GM21360 (cell line): ENCODE measurements at regions not wholly inside any gene's neighbourhood (a gene's known extent, or its start where the extent isn't known, plus 50 kb on each side); places are given as distances from the start of the nearest gene placed in this dataset.

Source experiments
- ATAC-seq: cut with Tn5 transposase; IDR thresholded peaks from one replicate; pipeline ENCODE4 v1.9.1; 2021; ENCODE audit warnings: mild to moderate bottlenecking, moderate library complexity; ENCODE audit not compliant: unreplicated experiment

DNA sequence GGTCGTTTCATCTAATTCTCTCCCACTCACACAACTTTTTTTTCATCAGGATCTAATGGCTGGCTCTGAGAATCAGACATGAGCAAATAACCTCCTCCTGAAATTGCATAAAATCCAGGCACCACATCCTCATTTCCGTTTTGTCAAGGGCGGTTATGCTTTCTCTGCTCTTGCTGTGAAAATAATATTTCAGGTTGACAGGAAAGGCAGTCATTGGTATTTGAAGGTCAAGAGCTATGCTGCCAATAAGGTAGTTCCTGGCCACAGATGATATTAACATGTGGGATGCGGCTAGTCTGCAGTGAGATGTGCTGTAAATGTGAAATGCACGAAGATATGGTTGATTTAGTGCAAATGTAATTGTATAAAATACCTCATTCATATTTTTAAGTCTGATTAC, 870.2 kb upstream of the TMEM132C start:
- ATAC-seq: no peak

DNA sequence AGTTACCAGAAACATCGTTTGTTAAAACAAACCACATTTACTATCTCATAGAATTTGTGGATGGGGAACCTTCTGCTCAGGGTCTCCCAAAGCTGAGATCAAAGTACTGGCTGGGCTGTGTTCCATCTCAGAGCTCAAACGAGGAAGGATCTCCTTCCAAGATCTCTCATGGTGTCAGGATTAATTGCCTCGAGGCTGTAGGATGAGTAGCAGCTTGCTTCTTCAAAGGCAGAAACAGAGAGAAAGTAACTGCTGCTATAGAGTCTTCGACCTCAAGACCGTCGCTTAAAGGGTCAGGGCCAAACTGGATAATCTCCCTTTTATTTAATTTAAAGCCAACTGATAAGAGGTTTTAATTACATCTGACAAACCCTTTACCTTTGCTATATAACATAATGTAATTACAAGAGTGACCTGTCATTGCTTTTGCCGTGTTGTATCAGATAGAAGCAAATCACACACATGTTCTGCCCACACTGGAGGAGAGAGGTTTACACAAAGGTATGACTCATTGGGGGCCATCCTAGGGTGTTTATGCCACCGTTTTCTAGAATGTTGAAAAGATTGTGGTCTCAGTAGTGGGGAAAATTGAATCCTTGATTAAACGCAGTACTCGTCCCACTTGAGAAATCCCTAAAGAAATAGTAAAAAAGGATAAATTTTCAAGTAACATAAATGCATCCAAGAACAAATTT, 868.8 kb upstream of the TMEM132C start:
- ATAC-seq: no peak

DNA sequence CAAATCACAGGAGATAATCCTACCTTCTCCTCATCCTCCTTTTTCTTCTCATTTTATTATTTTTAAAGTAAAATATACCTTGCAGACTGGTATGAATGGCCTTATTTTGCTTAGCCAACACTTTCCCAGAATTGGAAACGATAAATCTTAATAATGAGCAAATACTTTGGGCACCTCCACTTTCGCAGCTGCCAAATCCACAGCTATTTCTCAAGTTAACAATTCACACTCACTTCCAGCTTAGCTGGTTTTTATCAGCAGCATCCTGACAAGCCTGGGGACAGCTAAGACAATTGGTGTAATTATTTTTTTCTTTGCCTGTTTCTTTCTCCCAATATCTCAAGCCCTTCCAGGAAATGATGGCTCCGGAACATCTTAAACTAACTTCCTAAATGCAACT, 867.5 kb upstream of the TMEM132C start:
- no peak for ATAC-seq

DNA sequence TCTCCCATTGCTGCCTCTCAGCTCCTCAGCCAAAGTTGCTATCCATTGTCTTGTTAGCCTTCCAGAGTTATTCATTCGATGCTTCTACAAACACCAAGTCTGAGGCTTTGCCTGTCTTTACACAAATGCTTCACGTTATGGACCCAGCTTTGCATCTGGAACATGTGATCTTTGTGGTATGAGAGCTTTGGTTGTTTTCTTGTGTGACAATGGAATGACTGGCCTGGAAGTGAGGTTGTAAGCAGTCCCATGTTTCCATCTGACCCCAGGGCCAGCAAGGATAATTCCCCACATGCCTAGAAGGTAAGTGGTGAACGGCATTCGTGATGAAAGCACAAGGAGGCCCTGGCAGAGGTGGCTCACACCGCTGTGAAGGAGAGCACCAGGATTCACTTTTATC, 866.7 kb upstream of the TMEM132C start:
- no peak for ATAC-seq

DNA sequence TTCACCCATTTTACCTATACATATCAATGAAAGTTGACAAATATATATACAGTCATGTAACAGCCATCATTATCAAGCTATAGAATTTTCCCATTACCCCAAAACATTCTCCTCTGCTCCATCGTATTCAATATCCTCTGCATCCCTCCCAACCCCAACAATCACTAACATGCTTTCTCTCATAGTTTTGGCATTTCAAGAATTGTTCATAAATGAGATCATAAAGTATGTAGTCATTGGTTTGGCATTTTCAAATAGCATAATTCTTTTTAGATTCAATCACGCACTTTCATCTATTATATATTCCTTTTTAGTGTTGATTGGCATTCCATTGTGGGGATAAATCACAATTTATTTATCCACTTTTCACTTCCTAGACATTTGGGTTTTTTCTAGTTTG, 866.0 kb upstream of the TMEM132C start:
- ATAC-seq: no peak

DNA sequence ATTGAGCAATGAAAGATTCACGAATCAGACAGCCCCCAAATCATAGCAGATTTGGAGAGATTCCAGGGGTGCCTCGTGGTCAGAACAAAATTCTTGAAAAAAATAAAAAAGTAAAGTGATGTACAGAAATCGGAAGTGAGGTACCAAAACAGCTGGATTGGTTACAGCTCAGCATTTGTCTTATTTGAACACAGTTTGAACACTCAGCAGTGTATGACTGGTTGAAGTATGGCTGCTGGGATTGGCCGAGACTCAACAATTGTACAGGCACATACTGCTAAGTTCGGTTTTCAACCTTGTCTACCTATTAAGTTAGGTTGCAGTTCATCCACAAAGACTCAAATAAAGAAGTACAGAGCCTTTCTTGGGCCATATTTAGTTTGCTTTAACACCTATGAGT, 865.4 kb upstream of the TMEM132C start:
- ATAC-seq: no peak

DNA sequence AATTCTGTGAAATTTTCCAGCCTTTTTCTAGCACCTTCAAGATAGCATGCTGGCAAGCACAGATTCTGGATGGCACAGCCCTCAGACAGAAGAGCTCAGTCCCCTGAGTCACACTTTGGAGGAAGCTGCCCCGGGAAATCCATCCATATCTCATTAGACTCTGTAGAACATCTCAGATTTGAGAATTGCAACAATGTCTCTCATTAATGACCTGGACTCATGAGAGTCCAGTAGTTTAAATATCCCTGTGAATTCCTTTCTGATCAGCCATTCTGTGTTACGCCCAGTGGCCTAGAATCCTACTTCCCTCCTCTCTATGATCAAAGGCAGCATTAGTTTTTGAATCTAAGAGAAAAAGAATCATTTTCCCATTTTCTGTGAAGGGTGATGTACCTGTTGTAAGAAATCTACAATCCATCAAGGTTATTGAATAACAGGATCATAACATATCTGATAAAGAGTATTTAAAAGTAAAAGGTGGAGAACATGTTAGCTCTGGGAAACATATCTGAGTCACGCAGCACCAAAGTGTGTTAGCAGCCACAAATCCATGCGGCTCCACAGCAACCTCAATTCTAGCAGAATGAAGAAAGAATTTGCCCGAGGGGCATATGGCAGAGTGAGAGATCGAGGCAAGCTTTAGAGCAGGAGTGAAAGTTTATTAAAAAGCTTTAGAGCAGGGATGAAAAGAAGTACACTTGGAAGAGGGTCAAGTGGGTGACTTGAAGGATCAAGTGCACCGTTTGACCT, 855.6 kb upstream of the TMEM132C start:
- no peak for ATAC-seq

DNA sequence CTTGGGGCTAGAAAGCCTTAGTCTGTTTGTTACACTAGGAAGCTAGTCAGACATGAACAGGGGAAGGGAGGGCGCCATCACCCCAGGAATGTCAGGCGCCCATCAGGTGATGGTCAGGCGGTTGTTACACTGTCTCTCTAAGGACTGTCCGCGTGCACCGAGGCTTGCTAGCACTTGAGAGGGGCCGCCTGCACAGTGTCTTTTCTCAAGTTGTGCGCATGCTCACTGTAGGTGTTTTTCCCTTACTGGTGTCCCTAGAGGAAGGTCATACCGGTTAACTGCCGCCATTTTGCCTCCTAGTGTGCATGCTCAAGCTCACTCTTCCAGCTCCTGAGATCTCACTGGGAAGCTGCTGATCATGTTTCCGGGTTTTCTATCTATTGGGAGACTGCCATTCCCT, 855.0 kb upstream of the TMEM132C start:
- ATAC-seq: no peak

DNA sequence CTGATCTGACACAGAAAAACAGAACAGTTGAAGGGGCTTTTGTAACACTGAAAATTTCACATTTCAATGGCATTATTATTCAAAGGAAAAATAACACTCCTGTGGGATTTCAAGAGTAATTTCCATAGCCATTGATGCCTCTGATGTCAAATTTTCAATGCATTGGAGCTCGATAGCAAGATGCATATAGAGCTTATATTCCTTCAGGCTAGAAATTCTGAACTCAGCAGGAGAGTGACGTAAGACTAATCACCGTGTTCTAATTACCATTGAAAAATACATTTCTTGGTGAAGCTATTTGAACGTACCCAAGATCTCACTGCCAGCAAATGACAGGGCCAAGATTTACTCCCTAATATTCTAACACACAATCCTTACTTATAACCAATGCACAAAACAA, 854.1 kb upstream of the TMEM132C start:
- no peak for ATAC-seq

DNA sequence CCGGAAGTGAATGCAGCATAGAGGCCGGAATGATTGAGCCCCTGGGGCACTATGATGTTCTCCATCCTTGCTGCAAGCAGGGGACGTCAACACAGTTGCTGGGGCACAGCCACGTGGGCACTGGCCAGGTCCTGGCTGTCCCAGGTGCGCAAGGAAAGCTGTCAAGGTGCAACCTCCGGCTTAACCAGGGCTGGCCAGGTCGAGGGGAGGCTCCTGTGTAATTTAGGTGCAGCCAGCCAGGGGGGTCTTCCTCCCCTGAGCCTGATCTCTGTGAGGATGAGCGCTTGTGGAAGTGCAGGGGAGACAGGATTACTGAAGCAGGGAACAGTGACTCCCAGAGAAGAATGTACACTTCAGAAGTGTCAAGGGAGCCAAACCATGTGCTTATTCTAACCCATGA, 852.8 kb upstream of the TMEM132C start:
- ATAC-seq: no peak

DNA sequence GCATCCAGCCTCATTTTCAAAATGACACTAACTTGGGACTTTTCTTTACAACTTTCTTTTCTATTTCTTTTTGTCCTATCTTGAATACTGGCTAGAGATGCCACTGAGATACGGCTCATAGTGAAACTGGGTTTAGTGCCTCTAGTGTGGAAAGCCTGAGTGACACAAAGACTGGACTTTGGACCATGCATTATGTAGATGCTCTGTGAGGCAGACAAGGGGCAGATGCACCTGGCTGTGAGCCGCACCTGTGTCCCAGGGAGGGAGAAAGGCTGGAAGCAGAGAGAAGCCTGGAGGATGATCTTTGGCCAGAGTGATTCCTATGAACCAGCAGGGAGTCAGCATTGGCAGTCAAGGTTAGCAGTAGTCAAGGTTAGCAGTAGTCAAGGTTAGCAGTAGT, 852.3 kb upstream of the TMEM132C start:
- ATAC-seq: no peak

DNA sequence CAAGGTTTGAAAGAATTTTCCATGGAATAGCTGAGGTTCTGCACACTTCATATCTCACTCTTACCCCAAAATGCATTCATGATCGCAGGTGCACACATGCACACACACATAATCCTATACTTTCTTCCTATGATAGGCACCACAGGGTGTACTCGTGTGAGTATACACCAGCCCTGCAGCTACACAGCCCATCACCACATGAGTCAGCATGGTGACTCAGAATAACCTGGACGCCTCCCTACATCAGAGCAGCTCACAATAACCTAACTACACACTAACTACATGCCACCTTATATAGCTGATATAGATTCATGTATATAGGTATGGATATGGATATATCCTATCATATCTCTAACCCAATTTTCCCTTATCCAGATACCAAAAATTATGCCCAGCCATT, 850.2 kb upstream of the TMEM132C start:
- no peak for ATAC-seq

DNA sequence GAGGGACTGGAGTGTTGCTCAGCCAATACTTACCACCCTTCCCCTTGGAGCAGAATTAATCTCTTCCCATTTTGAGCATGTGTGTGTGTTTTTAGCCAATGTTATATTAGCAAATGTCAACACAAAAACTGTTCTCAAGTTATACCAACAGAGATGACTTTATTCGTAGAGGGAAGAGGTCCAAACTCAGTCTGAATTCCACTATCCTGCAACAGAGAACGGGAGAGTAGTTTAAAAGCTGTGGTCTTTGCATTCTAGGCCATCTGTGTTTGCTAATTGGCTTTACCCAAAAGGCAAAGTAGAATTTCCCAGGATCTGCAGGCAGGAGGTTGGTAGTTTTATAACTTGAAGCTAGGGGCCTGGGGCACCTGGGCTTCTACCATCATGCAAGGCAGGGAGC, 847.9 kb upstream of the TMEM132C start:
- ATAC-seq: no peak

DNA sequence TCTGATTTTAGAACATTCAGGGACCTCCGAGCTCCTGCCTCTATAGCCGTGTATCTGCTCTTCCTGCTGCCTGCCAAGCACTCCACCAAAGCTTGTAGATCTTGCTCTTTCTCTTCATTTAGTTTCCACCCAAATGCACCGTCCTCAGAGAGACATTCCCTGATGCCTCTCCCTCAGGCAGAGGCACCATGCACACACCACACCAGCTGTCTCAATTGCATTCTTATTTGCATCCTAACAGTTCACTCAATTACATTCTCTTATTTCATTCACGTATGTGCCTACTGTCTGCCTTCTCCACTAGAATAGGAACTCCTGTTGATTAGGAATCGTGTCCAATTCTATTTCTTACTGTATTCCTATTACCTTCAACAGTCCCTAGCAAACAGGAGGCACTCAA, 845.4 kb upstream of the TMEM132C start:
- no peak for ATAC-seq

DNA sequence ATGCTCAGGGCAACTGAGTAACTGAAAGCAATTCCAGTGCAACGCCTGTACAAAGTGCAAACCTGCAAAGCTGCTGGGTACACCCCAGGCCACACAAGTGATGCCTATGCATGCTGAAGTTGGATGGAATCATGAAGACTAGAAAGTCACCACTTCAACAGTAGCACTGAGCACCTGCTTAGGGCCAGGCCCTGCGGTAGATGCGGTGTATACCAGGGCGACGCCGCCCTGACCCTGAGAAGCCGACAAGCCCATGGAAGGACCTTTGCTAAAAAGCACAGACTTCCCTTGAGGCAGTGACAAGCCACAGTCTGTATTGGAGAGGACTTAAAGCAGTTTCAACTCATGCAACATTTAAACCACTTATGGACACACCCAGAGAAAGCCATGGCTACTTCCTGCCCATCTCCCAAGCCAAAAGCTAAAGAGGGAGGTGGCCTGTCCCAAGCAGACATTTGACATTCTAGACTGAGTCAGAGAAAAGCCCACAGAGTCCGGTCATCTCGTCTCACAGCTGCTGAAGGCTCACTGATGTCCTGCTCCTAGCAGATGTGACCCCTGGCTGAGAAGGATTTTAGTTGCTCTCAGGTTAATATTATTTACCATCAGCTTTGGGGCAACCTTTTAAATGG, 843.9 kb upstream of the TMEM132C start:
- ATAC-seq: no peak

DNA sequence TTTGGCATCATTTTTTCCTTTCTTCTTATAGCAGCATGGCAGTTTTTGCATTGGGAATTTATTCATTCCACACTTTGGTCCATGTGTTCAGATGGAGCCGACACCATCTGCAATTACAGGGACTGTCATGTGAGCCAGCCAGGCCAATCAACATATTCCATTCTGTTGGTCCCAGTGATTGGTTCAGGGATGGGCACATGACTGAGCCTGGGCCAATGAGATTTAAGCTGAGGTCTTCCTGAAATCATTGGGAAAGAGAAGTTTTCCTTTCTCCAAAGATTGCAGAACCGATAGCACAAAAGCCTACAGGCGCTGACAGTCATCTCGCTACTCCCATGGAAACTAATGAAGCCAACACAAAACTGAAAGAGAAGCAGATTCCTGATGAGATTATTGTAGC, 841.5 kb upstream of the TMEM132C start:
- no peak for ATAC-seq

DNA sequence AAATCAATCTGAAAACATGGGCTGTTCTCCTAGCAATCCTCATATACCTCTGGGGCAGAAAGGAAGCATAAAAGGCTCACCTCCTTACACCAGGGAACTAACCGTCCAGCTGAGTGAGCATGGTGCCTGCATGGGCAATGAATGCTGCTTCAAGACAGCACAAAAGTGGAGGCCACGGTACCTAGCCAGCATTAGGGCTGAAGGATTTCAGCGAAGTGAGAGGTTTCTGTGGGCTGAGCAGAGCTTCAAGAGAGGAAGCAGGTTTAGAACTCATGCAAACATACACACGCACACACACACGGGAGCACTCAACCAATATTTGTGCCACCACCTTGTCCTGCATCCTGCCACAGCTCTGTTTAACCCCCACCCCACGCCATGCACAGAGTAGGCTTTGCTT, 838.5 kb upstream of the TMEM132C start:
- ATAC-seq: no peak

DNA sequence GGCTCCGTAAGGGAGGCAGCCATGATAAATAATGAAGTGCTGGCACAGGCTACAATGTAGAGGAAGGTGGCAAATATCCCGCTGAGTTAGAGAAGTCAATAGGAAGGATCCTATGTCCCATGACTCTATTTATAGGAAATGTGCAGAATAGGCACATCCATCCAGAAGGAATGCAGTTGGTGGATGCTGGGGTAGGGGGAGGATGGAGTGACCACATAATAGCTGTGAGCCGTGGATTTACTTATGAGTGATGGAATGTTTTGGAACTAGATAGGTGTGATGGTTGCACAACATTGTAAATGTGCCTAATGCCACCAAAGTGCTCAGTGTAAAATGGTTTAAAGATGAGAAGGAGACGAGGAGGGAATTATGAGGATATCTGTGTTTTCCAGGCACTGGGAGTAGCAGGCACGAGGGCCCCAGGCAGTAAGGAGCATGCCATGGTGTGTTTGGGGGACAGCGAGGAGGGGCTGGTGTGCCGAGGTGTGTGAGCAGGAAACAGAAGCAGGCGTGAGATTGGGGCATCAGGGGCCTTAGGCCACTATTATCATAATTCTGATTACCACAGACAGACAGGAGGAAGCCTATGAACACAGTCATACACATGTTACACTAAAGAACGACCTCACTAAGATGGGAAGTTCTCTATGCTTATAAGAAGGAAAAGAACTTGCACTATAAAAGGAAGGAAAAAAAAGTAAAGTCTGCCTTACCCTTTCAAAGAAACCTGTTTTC, 837.3 kb upstream of the TMEM132C start:
- no peak for ATAC-seq

DNA sequence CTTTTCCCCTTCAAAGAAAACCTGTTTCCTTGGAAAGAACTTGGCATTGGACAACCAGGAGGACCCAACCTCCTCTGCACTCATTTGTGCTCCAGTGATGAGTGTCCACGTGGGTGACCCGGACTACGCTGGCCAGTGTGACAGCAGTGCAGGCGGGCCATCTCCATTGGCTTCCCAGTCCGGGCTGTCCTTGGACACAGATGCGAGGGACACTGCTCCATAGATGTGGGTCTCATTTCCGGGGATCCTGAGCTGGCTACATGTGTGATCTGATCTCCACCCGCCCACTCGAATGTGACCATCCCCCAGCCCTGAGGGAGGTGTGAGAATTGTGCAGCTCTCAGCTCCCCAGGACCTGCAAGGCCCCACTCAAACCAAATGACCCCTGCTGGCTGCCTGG, 836.6 kb upstream of the TMEM132C start:
- no peak for ATAC-seq

DNA sequence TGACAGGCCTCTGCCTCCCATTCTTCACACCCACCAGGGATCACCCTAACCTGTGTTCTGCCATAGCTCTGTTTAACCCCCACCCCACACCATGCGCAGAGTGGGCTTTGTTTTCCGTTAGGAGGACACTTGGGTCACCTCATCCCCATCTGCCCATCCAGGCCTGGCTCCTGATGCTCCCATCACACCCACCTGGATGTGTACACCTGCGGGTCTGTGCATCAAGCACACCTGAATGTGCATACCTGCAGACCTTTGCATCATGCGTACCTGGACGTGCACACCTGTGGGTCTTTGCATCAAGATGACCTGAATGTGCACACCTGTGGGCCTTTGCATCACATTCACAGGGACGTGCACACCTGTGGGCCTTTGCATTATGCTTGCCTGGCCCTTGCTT, 835.8 kb upstream of the TMEM132C start:
- no peak for ATAC-seq

DNA sequence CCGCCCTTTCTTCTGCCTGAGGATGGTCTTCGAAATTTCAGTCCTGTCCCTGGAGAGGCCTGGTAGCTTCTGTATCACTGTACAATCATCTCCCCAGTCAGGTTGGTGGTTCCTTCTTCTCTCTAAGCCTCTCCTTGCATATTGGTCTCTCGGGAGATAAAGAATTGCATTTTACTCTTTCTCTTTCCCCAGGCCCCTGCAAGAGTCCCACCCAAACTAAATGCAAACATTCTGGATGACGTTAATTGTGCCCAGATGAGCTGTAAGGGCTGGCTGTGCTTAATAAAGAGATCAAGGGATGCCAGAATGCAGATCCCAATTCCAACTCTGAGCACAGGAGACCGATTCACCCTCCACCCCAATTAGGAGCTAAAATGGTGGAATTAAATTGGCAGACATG, 835.4 kb upstream of the TMEM132C start:
- ATAC-seq: no peak

DNA sequence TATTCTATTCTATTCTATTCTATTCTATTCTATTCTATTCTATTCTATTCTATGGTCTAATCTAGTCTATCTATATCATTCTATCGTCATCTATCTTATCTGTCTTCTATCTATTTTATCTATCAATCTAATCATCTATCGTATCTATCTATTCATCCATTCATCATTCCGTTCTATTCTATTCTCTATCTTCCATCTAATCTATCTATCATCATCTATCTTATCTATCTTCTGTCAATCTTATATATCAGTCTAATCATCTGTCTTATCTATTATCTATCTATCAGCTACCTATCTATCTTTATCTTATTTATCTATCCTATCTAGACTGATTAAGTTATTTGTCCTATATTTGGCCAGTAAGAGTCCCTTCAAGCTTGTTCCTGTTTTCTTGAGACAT, 831.5 kb upstream of the TMEM132C start:
- no peak for ATAC-seq
